ENCODE measurements at regions not wholly inside any gene's neighbourhood (a gene's known extent, or its start where the extent isn't known, plus 50 kb on each side); places are given as distances from the start of the nearest gene placed in this dataset.

DNA sequence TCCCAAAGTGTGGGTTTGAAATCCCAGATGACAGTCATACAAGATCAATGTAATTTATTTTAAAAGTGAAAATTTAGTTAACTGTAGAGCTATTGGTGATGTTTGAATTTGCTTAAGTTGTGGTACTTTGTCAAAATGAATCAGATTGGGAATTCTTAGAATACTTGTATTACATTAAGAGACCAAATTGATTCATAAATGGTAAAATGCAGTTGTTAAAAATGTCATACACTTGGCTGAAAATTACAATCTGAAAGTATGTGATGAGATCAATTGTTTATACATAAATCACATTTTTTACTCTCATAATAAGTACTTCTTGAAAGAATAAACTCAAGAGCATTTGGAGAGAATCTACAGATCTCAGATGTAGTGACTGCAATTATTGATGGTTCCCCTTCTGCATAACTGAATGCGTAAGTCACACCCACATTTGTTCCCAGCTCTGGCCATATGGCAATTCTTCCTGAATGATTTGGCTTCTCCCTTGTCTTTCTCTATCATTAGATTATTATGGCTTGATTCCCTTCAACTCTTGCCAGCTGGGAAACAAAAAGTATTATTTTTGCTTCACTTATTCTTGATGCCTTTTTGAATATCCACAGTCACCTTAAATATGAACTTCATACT, 558.5 kb downstream of the CPS1 start:
- no peaks in the 10 kb centered on the region for H3K36me3 Mint-ChIP-seq
- H3F3A ChIP-seq (ENCODE audit: low read depth) = no peaks in the 10 kb centered on the region
- H3K79me2 ChIP-seq (ENCODE audit: low read depth) = no peaks in the 10 kb centered on the region
- TF ChIP-seq EZH2 (IDR thresholded peaks at IDR 0.05) (no peak), EZH2phosphoT487 (IDR thresholded peaks at IDR 0.05) (no peak)
- TF ChIP-seq, protein P1, sequence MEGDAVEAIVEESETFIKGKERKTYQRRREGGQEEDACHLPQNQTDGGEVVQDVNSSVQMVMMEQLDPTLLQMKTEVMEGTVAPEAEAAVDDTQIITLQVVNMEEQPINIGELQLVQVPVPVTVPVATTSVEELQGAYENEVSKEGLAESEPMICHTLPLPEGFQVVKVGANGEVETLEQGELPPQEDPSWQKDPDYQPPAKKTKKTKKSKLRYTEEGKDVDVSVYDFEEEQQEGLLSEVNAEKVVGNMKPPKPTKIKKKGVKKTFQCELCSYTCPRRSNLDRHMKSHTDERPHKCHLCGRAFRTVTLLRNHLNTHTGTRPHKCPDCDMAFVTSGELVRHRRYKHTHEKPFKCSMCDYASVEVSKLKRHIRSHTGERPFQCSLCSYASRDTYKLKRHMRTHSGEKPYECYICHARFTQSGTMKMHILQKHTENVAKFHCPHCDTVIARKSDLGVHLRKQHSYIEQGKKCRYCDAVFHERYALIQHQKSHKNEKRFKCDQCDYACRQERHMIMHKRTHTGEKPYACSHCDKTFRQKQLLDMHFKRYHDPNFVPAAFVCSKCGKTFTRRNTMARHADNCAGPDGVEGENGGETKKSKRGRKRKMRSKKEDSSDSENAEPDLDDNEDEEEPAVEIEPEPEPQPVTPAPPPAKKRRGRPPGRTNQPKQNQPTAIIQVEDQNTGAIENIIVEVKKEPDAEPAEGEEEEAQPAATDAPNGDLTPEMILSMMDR (IDR thresholded peaks at IDR 0.05) = no peak
- H3K9me3 Mint-ChIP-seq = no peaks in the 10 kb centered on the region
- no peak for DNase-seq (ENCODE audit: low spot score)
- H4K20me1 ChIP-seq (ENCODE audit: low read depth) = no peaks in the 10 kb centered on the region
- no peak overlapping the region for H3K4me2 ChIP-seq
- H3K4me1 ChIP-seq = no peaks in the 10 kb centered on the region
- no peak overlapping the region for H3K4me3 Mint-ChIP-seq
- H3K9ac ChIP-seq = no peak overlapping the region
- no peak overlapping the region for H2AFZ ChIP-seq (replicated peaks)
- H3K27me3 ChIP-seq = no peaks in the 10 kb centered on the region
- no peak overlapping the region for H3K27ac Mint-ChIP-seq
- H3K4me3 ChIP-seq = no peak overlapping the region
- H3K27me3 Mint-ChIP-seq (ENCODE audit: insufficient read depth, low read depth) = no peaks in the 10 kb centered on the region
- H3K9me3 ChIP-seq (ENCODE audit: low read depth) = no peaks in the 10 kb centered on the region
- H3K27ac ChIP-seq = no peak overlapping the region
- no peaks in the 10 kb centered on the region for H3K4me1 Mint-ChIP-seq
- no peaks in the 10 kb centered on the region for H3K36me3 ChIP-seq

DNA sequence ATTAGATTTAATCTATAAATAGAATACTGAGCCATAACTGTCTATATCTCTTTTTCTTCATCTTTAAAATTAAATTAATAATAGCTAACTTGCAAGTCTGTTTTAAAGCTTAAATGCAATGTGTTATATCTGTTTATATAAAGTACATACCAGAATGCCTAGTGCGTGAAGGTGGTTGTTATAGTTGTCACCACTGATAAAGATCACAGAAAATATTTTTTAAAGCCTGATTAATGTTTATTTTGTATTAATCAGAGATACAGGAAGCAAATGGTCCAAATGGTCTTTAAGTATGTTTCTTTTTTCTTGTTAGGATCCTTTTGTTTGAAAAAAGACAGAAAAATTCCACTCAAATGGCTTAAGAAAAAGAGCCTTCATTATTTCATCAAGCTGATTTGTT, 560.6 kb downstream of the CPS1 start:
- no peaks in the 10 kb centered on the region for H3K79me2 ChIP-seq (ENCODE audit: low read depth)
- no peak overlapping the region for H3K27ac Mint-ChIP-seq
- H3K9me3 ChIP-seq (ENCODE audit: low read depth) = no peaks in the 10 kb centered on the region
- H3K4me3 Mint-ChIP-seq = no peak overlapping the region
- no peaks in the 10 kb centered on the region for H4K20me1 ChIP-seq (ENCODE audit: low read depth)
- no peak overlapping the region for H3K4me2 ChIP-seq
- no peak for TF ChIP-seq EZH2 (IDR thresholded peaks at IDR 0.05)
- no peak for TF ChIP-seq EZH2phosphoT487 (IDR thresholded peaks at IDR 0.05)
- TF ChIP-seq, protein P1 (IDR thresholded peaks at IDR 0.05) = no peak
- H3K36me3 ChIP-seq = no peaks in the 10 kb centered on the region
- H3K4me3 ChIP-seq = no peak overlapping the region
- no peaks in the 10 kb centered on the region for H3F3A ChIP-seq (ENCODE audit: low read depth)
- no peak overlapping the region for H3K27ac ChIP-seq
- H3K36me3 Mint-ChIP-seq = no peaks in the 10 kb centered on the region
- DNase-seq (ENCODE audit: low spot score) = no peak
- H3K9me3 Mint-ChIP-seq = no peaks in the 10 kb centered on the region
- no peak overlapping the region for H3K9ac ChIP-seq
- no peaks in the 10 kb centered on the region for H3K4me1 ChIP-seq
- no peaks in the 10 kb centered on the region for H3K27me3 ChIP-seq
- H3K4me1 Mint-ChIP-seq = no peaks in the 10 kb centered on the region
- H2AFZ ChIP-seq (replicated peaks) = no peak overlapping the region
- H3K27me3 Mint-ChIP-seq (ENCODE audit: insufficient read depth, low read depth) = no peaks in the 10 kb centered on the region

GRCh38 chr2:211126256-211126655, 569.9 kb downstream of the CPS1 start:
- Histone ChIP-seq H3K9ac (no peak overlapping the region), H3K9me3 (ENCODE audit: low read depth) (no peaks in the 10 kb centered on the region), H3K27ac (no peak overlapping the region), H3K4me2 (no peak overlapping the region), H3K27me3 (no peaks in the 10 kb centered on the region), H3K36me3 (no peaks in the 10 kb centered on the region), H4K20me1 (ENCODE audit: low read depth) (no peaks in the 10 kb centered on the region), H3K4me3 (no peak overlapping the region), H3K4me1 (peaks cover 8% of the 10 kb centered on the region), H2AFZ (replicated peaks) (no peak overlapping the region), H3F3A (ENCODE audit: low read depth) (no peaks in the 10 kb centered on the region), H3K79me2 (ENCODE audit: low read depth) (no peaks in the 10 kb centered on the region)
- no peak for DNase-seq (ENCODE audit: low spot score)
- no peaks in the 10 kb centered on the region for H3K9me3 Mint-ChIP-seq
- no peaks in the 10 kb centered on the region for H3K36me3 Mint-ChIP-seq
- no peaks in the 10 kb centered on the region for H3K27me3 Mint-ChIP-seq (ENCODE audit: insufficient read depth, low read depth)
- TF ChIP-seq, protein P1 (IDR thresholded peaks at IDR 0.05) = no peak
- TF ChIP-seq EZH2 (IDR thresholded peaks at IDR 0.05) (no peak), EZH2phosphoT487 (IDR thresholded peaks at IDR 0.05) (no peak)
- no peak overlapping the region for H3K27ac Mint-ChIP-seq
- no peak overlapping the region for H3K4me3 Mint-ChIP-seq
- H3K4me1 Mint-ChIP-seq = peaks cover 21% of the 10 kb centered on the region
